H1 (cell line): ENCODE measurements at regions not wholly inside any gene's neighbourhood (a gene's known extent, or its start where the extent isn't known, plus 50 kb on each side); places are given as distances from the start of the nearest gene placed in this dataset.

Experiments
- CTCF ChIA-PET: fragments of 300-600 bp; sonication (Branson Sonifier 250); formaldehyde crosslinking; loops from one replicate; lab custom pipeline; 2021; ENCODE audit not compliant: partially characterized antibody; lab: Charles Lee
- POLR2A ChIA-PET: fragments of 300-600 bp; sonication (Branson Sonifier 250); formaldehyde crosslinking; loops from one replicate; lab custom pipeline; 2021; ENCODE audit warnings: inconsistent platforms; ENCODE audit not compliant: partially characterized antibody; lab: Charles Lee
- DNase-seq, 2 experiments: peaks; one replicate each; pipeline versions ENCODE4 v3.0.0 to v3.0.0-alpha.2; 2010 to 2022; ENCODE audit warnings: low spot score in 2 of 2, low read depth in 1 of 2, mixed read lengths in 1 of 2
- FAIRE-seq: peaks from 2 replicates; lab custom pipeline; 2011; peaks lifted over from hg19 to GRCh38; lab: Jason Lieb, UNC
- H2AFZ ChIP-seq: 2 replicates; pipeline ENCODE4 v1.8.1; 2012; ENCODE audit warnings: low read length, inconsistent platforms
- H2AK5ac ChIP-seq: 2 replicates; pipeline ENCODE4 v1.6.1; 2013; ENCODE audit warnings: low read depth, low read length
- H2BK120ac ChIP-seq: replicated peaks from 2 replicates; pipeline ENCODE3; 2013; ENCODE audit warnings: low read depth, low read length, inconsistent platforms
- H2BK12ac ChIP-seq: 2 replicates; pipeline ENCODE4 v1.6.1; 2013; ENCODE audit warnings: low read depth, low read length
- H2BK15ac ChIP-seq: 2 replicates; pipeline ENCODE4 v1.6.1; 2013; ENCODE audit warnings: low read length
- H2BK20ac ChIP-seq: 2 replicates; pipeline ENCODE4 v1.6.1; 2013; ENCODE audit warnings: low read length
- H2BK5ac ChIP-seq: 2 replicates; pipeline ENCODE4 v1.6.1; 2013; ENCODE audit warnings: low read depth, low read length
- H3K14ac ChIP-seq: 2 replicates; pipeline ENCODE4 v1.6.1; 2013; ENCODE audit warnings: inconsistent platforms; ENCODE audit not compliant: insufficient read length
- H3K18ac ChIP-seq: 2 replicates; pipeline ENCODE4 v1.6.1; 2013; ENCODE audit warnings: low read length; ENCODE audit errors: extremely low read depth
- H3K23ac ChIP-seq: 2 replicates; pipeline ENCODE4 v1.6.1; 2013; ENCODE audit warnings: inconsistent platforms; ENCODE audit not compliant: insufficient read length
- H3K23me2 ChIP-seq: 2 replicates; pipeline ENCODE4 v1.6.1; 2013; ENCODE audit warnings: low read depth, low read length
- H3K27ac ChIP-seq: 2 replicates; pipeline ENCODE4 v1.6.1; 2011; ENCODE audit warnings: low read depth, low read length, inconsistent platforms
- H3K27me3 ChIP-seq, 4 experiments: replicated peaks in 1 of 4; 1 replicate in 1 of 4; 2 replicates in 3 of 4; pipeline versions ENCODE4 v1.6.1 to v1.8.1; 2011 to 2013; ENCODE audit warnings: low read length in 3 of 4, mild to moderate bottlenecking in 3 of 4, inconsistent platforms in 2 of 4, mixed read lengths in 2 of 4, moderate library complexity in 1 of 4; ENCODE audit not compliant: control insufficient read depth in 3 of 4, insufficient read depth in 3 of 4; ENCODE audit errors: extremely low read depth in 1 of 4
- H3K36me3 ChIP-seq, 4 experiments: 2 replicates each; pipeline versions ENCODE4 v1.6.1 to v1.8.1; 2011 to 2013; ENCODE audit warnings: mild to moderate bottlenecking in 4 of 4, low read length in 3 of 4, moderate library complexity in 2 of 4, control low read depth in 1 of 4, inconsistent platforms in 1 of 4; ENCODE audit not compliant: insufficient read depth in 4 of 4, control insufficient read depth in 2 of 4
- H3K4ac ChIP-seq: replicated peaks from 2 replicates; pipeline ENCODE3; 2013; ENCODE audit warnings: low read length, low read depth, mixed read lengths, inconsistent platforms; ENCODE audit not compliant: insufficient read length
- H3K4me1 ChIP-seq, 4 experiments: replicated peaks in 1 of 4; 1 replicate in 1 of 4; 2 replicates in 3 of 4; pipeline versions ENCODE4 v1.6.1 to v1.8.1; 2011 to 2013; ENCODE audit warnings: low read length in 3 of 4, inconsistent platforms in 2 of 4, mixed read lengths in 1 of 4; ENCODE audit not compliant: insufficient read depth in 4 of 4, control insufficient read depth in 3 of 4
- H3K4me2 ChIP-seq, 2 experiments: 2 replicates each; pipeline versions ENCODE4 v1.6.1 to v1.8.1; 2011 to 2013; ENCODE audit warnings: low read depth in 2 of 2, low read length in 2 of 2, control low read depth in 1 of 2, inconsistent platforms in 1 of 2, mild to moderate bottlenecking in 1 of 2; ENCODE audit not compliant: insufficient read depth in 1 of 2
- H3K4me3 ChIP-seq, 4 experiments: fragments of 200-600, 300-600 bp in 1 of 4; sonication (generic), shearing (Covaris generic), sonication (Bioruptor Twin) in 1 of 4; 2 replicates each; pipeline versions ENCODE4 v1.5.1 to v1.8.1; 2011 to 2016; ENCODE audit warnings: low read length in 4 of 4, low read depth in 3 of 4, control low read depth in 2 of 4, inconsistent platforms in 2 of 4, mild to moderate bottlenecking in 2 of 4, mixed read lengths in 1 of 4, moderate library complexity in 1 of 4; ENCODE audit not compliant: insufficient read depth in 2 of 4; ENCODE audit errors: extremely low read depth in 1 of 4
- H3K56ac ChIP-seq: replicated peaks from 2 replicates; pipeline ENCODE3; 2013; ENCODE audit warnings: low read depth, mild to moderate bottlenecking, mixed read lengths, low read length, inconsistent platforms; ENCODE audit not compliant: insufficient read length
- H3K79me1 ChIP-seq: 2 replicates; pipeline ENCODE4 v1.6.1; 2013; ENCODE audit warnings: low read depth, low read length, control low read depth
- H3K79me2 ChIP-seq, 2 experiments: 2 replicates each; pipeline versions ENCODE4 v1.6.1 to v1.8.1; 2012 to 2013; ENCODE audit warnings: low read length in 2 of 2, mild to moderate bottlenecking in 2 of 2, inconsistent platforms in 1 of 2; ENCODE audit not compliant: insufficient read depth in 2 of 2, control insufficient read depth in 1 of 2
- H3K9ac ChIP-seq, 4 experiments: replicated peaks in 1 of 4; 1 replicate in 1 of 4; 2 replicates in 3 of 4; pipeline versions ENCODE4 v1.6.1 to v1.8.1; 2011 to 2013; ENCODE audit warnings: low read depth in 3 of 4, low read length in 3 of 4, control low read depth in 2 of 4, mild to moderate bottlenecking in 2 of 4, moderate library complexity in 2 of 4, inconsistent platforms in 1 of 4; ENCODE audit errors: extremely low read depth in 1 of 4
- H3K9me3 ChIP-seq, 2 experiments: 2 replicates each; pipeline versions ENCODE4 v1.6.1 to v1.8.1; 2012 to 2013; ENCODE audit warnings: mild to moderate bottlenecking in 2 of 2, moderate library complexity in 2 of 2, control low read depth in 1 of 2, inconsistent platforms in 1 of 2, low read depth in 1 of 2, low read length in 1 of 2, mixed read lengths in 1 of 2; ENCODE audit not compliant: insufficient read depth in 2 of 2
- H4K20me1 ChIP-seq, 2 experiments: replicated peaks in 1 of 2; 2 replicates each; pipeline versions ENCODE3 to v1.8.1; 2011 to 2013; ENCODE audit warnings: inconsistent platforms in 2 of 2, low read length in 2 of 2, mild to moderate bottlenecking in 1 of 2; ENCODE audit not compliant: insufficient read depth in 2 of 2, control insufficient read depth in 1 of 2
- H4K5ac ChIP-seq: 2 replicates; pipeline ENCODE4 v1.6.1; 2013; ENCODE audit warnings: low read length, low read depth, mixed read lengths, inconsistent platforms; ENCODE audit not compliant: insufficient read length
- H4K8ac ChIP-seq: 2 replicates; pipeline ENCODE4 v1.8.0; 2013; ENCODE audit warnings: mild to moderate bottlenecking, moderate library complexity, low read length, inconsistent platforms; ENCODE audit not compliant: insufficient read depth; ENCODE audit errors: extremely low read depth
- H4K91ac ChIP-seq: replicated peaks from 2 replicates; pipeline ENCODE3; 2013; ENCODE audit warnings: low read length, mixed read lengths, inconsistent platforms; ENCODE audit not compliant: insufficient read length
- ASH2L ChIP-seq: fragments of 200-600, 300-600 bp; sonication (generic); IDR thresholded peaks from one replicate; pipeline ENCODE4 v1.7.1; 2017; ENCODE audit warnings: low read length
- BRCA1 ChIP-seq: IDR thresholded peaks from 2 replicates; pipeline ENCODE4 v1.6.1; 2012; ENCODE audit warnings: low read depth, low read length, improper control_type of control experiment
- CHD2 ChIP-seq: IDR thresholded peaks from 2 replicates; pipeline ENCODE4 v1.6.1; 2012; ENCODE audit warnings: low read length, improper control_type of control experiment
- HDAC2 ChIP-seq, 2 experiments: fragments of 300-600 bp in 1 of 2; sonication (generic) in 1 of 2; IDR thresholded peaks; 2 replicates each; pipeline ENCODE4 v1.6.1; 2011 to 2012; ENCODE audit warnings: low read depth in 2 of 2, low read length in 2 of 2, mild to moderate bottlenecking in 2 of 2, moderate library complexity in 2 of 2, borderline replicate concordance in 1 of 2, inconsistent platforms in 1 of 2
- KDM4A ChIP-seq: IDR thresholded peaks from one replicate; pipeline ENCODE4 v1.7.1; 2012; ENCODE audit warnings: low read depth, mild to moderate bottlenecking, moderate library complexity, low read length, inconsistent platforms; ENCODE audit not compliant: severe bottlenecking
- MAFK ChIP-seq: IDR thresholded peaks from 2 replicates; pipeline ENCODE4 v1.6.1; 2012; ENCODE audit warnings: low read depth, mild to moderate bottlenecking, improper control_type of control experiment, low read length
- PHF8 ChIP-seq: fragments of 200-600 bp; sonication (generic); conservative IDR thresholded peaks from 2 replicates; pipeline ENCODE4 v1.7.1; 2012; ENCODE audit warnings: low read depth, mild to moderate bottlenecking, inconsistent platforms, low read length, moderate library complexity
- POU5F1 ChIP-seq: IDR thresholded peaks from 2 replicates; pipeline ENCODE4 v1.6.1; 2011; ENCODE audit warnings: low read depth, mild to moderate bottlenecking, low read length, moderate library complexity
- RFX5 ChIP-seq: IDR thresholded peaks from 2 replicates; pipeline ENCODE4 v1.6.1; 2011; ENCODE audit warnings: low read depth, low read length, improper control_type of control experiment, borderline replicate concordance
- SIX5 ChIP-seq: IDR thresholded peaks from 2 replicates; pipeline ENCODE4 v1.6.1; 2011; ENCODE audit warnings: mild to moderate bottlenecking, low read depth, low read length
- SP2 ChIP-seq: IDR thresholded peaks from 2 replicates; pipeline ENCODE4 v1.6.1; 2012; ENCODE audit warnings: mild to moderate bottlenecking, low read length, inconsistent platforms
- SRF ChIP-seq: IDR thresholded peaks from 2 replicates; pipeline ENCODE4 v1.6.1; 2011; ENCODE audit warnings: mild to moderate bottlenecking, low read depth, low read length, moderate library complexity
- TAF7 ChIP-seq: optimal IDR thresholded peaks from 2 replicates; pipeline ENCODE3; 2011; ENCODE audit warnings: low read depth, mild to moderate bottlenecking, inconsistent platforms, low read length, moderate library complexity, borderline replicate concordance
- TCF12 ChIP-seq: IDR thresholded peaks from 2 replicates; pipeline ENCODE4 v1.6.1; 2011; ENCODE audit warnings: low read depth, mild to moderate bottlenecking, low read length
- WGBS, 2 experiments: shearing (Covaris generic) in 1 of 2; methylation state at CpG; one replicate each; pipeline versions ENCODE4 v1.1.6 to v1.1.7; 2013 to 2015; ENCODE audit warnings: low lambda C conversion rate in 2 of 2, mixed read lengths in 2 of 2, inconsistent platforms in 1 of 2, low coverage in 1 of 2, missing lambda C conversion rate in 1 of 2; ENCODE audit not compliant: insufficient replicate concordance in 2 of 2, insufficient coverage in 1 of 2, insufficient read length in 1 of 2; ENCODE audit errors: extremely low coverage in 1 of 2, missing lambda C conversion rate in 1 of 2; 5-methylcytosine and 5-hydroxymethylcytosine counted together

DNA sequence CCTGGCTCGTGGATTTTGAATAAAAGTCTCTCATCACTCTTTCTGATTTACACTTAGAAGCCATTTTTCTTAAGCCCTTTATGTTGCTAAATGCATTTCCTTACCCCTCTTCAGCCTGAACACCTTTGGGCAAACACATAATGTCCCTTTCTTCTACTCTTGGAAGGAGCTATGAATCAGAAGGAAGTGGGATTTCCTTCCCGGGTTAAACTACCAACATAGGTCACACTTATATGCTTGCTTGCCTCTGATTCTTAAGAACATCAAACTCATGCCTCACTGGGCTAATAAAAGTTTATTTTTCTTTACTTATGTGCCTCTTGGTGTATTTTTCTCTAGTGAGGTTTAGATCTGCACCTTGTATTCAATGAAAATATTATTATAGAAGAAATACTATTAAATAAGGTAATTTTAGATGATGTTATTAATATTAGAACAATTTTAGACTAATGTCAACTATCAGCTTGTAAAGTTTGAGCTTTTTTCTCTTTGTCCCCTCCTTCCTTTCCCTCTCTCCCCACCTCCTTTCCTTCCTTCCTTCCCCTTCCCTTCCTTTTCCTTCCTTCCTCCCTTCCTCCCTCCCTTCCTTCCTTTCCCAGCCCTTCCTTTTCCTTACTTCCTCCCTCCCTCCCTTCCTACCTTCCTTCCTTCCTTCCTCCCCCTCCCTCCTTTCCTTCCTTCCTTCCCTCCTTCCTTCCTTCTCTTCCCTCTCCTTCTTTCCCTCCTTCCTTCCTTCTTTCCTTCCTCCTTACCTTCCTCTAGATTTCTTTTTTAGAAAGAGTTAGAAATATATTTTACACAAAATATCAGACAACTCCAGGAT is 66.5 kb upstream of the KCNJ6 start:
- no peaks in the 10 kb centered on the region for H3K79me1 ChIP-seq
- H3K27me3 ChIP-seq, result no peaks in the 10 kb centered on the region
- H4K5ac ChIP-seq, result no peak overlapping the region
- no peak overlapping the region for H2BK120ac ChIP-seq
- no peak for DNase-seq
- no peak for FAIRE-seq
- no peak overlapping the region for H2BK5ac ChIP-seq
- no peak overlapping the region for H2AK5ac ChIP-seq
- no peaks in the 10 kb centered on the region for H3K79me2 ChIP-seq
- H4K91ac ChIP-seq, result no peak overlapping the region
- CTCF ChIA-PET, result interaction anchor here (1.5 kb wide), 1 partner anchor 144 kb away, joined by 5 read pairs; no protein-coding TSS in a partner anchor
- H3K18ac ChIP-seq, result no peak overlapping the region
- H3K9me3 ChIP-seq, result no peaks in the 10 kb centered on the region
- no peak overlapping the region for H2BK15ac ChIP-seq
- WGBS, 2 experiments, result 96% methylated on average over 2 of the region's 2 CpGs; no CpG with 5 or more reads in 1 of the 2 experiments
- H2BK20ac ChIP-seq, result no peak overlapping the region
- H4K8ac ChIP-seq, result no peak overlapping the region
- no peak overlapping the region for H3K4ac ChIP-seq
- H3K4me3 ChIP-seq, result no peak overlapping the region
- H3K4me1 ChIP-seq, result no peaks in the 10 kb centered on the region; a peak in 1 of 7 replicates
- H3K23me2 ChIP-seq, result peaks cover 3% of the 10 kb centered on the region; the same call in 1 of the 2 replicates
- no peaks in the 10 kb centered on the region for H4K20me1 ChIP-seq
- no peak overlapping the region for H3K23ac ChIP-seq
- H3K14ac ChIP-seq, result no peak overlapping the region
- no peak overlapping the region for H3K4me2 ChIP-seq
- no peak overlapping the region for H3K9ac ChIP-seq
- H2AFZ ChIP-seq, result no peak overlapping the region
- no peak overlapping the region for H3K27ac ChIP-seq
- H3K36me3 ChIP-seq, result no peaks in the 10 kb centered on the region
- no peak overlapping the region for H3K56ac ChIP-seq
- POLR2A ChIA-PET, result no interaction called here
- no peak overlapping the region for H2BK12ac ChIP-seq
- TF ChIP-seq RFX5 (no peak), SRF (no peak), PHF8 (no peak), MAFK (no peak), SIX5 (no peak), TAF7 (no peak), ASH2L (no peak), SP2 (no peak), BRCA1 (no peak), KDM4A (no peak), CHD2 (no peak), HDAC2 (IDR thresholded peaks at IDR 0.05; ENCODE audit: borderline replicate concordance in 1 of 2, low read depth in 2 of 2, low read length in 2 of 2) (no peak), TCF12 (no peak), POU5F1 (no peak)
